Liver (tissue), 7 donors: ENCODE measurements at regions not wholly inside any gene's neighbourhood (a gene's known extent, or its start where the extent isn't known, plus 50 kb on each side); places are given as distances from the start of the nearest gene placed in this dataset.

Experiments used
- DNase-seq: peaks from one replicate; pipeline ENCODE4 v3.0.0-alpha.2; 2017; ENCODE audit warnings: low spot score
- H3K27ac ChIP-seq, 2 donors: one replicate each; pipeline ENCODE4 v1.7.0; 2013; ENCODE audit warnings: inconsistent platforms in 2 of 2, low read length in 2 of 2, control low read depth in 1 of 2, low read depth in 1 of 2, mild to moderate bottlenecking in 1 of 2
- H3K27me3 ChIP-seq, 4 donors: one replicate each; pipeline versions ENCODE4 v1.6.1 to v1.7.0; 2013; ENCODE audit warnings: low read length in 3 of 4, inconsistent platforms in 1 of 4, mild to moderate bottlenecking in 1 of 4, moderate library complexity in 1 of 4; ENCODE audit not compliant: control insufficient read depth in 4 of 4, insufficient read depth in 4 of 4
- H3K36me3 ChIP-seq, 4 donors: one replicate each; pipeline versions ENCODE4 v1.6.1 to v1.7.0; 2013; ENCODE audit warnings: low read length in 3 of 4, mild to moderate bottlenecking in 3 of 4, low read depth in 1 of 4, moderate library complexity in 1 of 4; ENCODE audit not compliant: control insufficient read depth in 4 of 4, insufficient read depth in 3 of 4
- H3K4me1 ChIP-seq, 4 donors: one replicate each; pipeline versions ENCODE4 v1.6.1 to v1.7.0; 2013; ENCODE audit warnings: low read length in 3 of 4, mild to moderate bottlenecking in 3 of 4, moderate library complexity in 1 of 4; ENCODE audit not compliant: control insufficient read depth in 4 of 4, insufficient read depth in 4 of 4
- H3K4me3 ChIP-seq, 3 donors: one replicate each; pipeline versions ENCODE4 v1.6.1 to v1.7.0; 2013; ENCODE audit warnings: low read length in 3 of 3, control low read depth in 1 of 3, low read depth in 1 of 3, mild to moderate bottlenecking in 1 of 3
- H3K9ac ChIP-seq, 2 donors: one replicate each; pipeline ENCODE4 v1.7.0; 2013; ENCODE audit warnings: low read length in 2 of 2, mild to moderate bottlenecking in 2 of 2, moderate library complexity in 2 of 2, control low read depth in 1 of 2, low read depth in 1 of 2
- H3K9me3 ChIP-seq, 4 donors: one replicate each; pipeline versions ENCODE4 v1.6.1 to v1.7.0; 2013; ENCODE audit warnings: low read length in 3 of 4; ENCODE audit not compliant: control insufficient read depth in 4 of 4
- EGR1 ChIP-seq, 2 donors: IDR thresholded peaks; 2 replicates each; pipeline ENCODE4 v1.6.1; 2016 to 2018; ENCODE audit warnings: antibody characterized with exemption in 2 of 2, low read depth in 2 of 2
- FOXA1 ChIP-seq: IDR thresholded peaks from 2 replicates; pipeline ENCODE4 v1.6.1; 2016; ENCODE audit warnings: antibody characterized with exemption
- GABPA ChIP-seq, 2 donors: IDR thresholded peaks in 1 of 2; conservative IDR thresholded peaks in 1 of 2; 2 replicates each; pipeline ENCODE4 v1.6.1; 2016; ENCODE audit warnings: antibody characterized with exemption in 2 of 2, mild to moderate bottlenecking in 1 of 2, moderate library complexity in 1 of 2
- JUND ChIP-seq, 2 donors: IDR thresholded peaks; 2 replicates each; pipeline ENCODE4 v1.6.1; 2016; ENCODE audit warnings: antibody characterized with exemption in 2 of 2
- NR2F2 ChIP-seq: IDR thresholded peaks from 2 replicates; pipeline ENCODE4 v1.6.1; 2016; ENCODE audit warnings: antibody characterized with exemption
- RAD21 ChIP-seq, 2 donors: IDR thresholded peaks; 2 replicates each; pipeline ENCODE4 v1.6.1; 2016; ENCODE audit warnings: antibody characterized with exemption in 2 of 2, mild to moderate bottlenecking in 2 of 2
- RXRA ChIP-seq, 2 donors: IDR thresholded peaks; 2 replicates each; pipeline ENCODE4 v1.6.1; 2017 to 2018; ENCODE audit warnings: antibody characterized with exemption in 2 of 2, mild to moderate bottlenecking in 1 of 2
- SP1 ChIP-seq: IDR thresholded peaks from 2 replicates; pipeline ENCODE4 v1.6.1; 2018; ENCODE audit warnings: antibody characterized with exemption, mild to moderate bottlenecking
- TAF1 ChIP-seq: conservative IDR thresholded peaks from 2 replicates; pipeline ENCODE4 v1.6.1; 2016; ENCODE audit warnings: antibody characterized with exemption, mild to moderate bottlenecking
- YY1 ChIP-seq: IDR thresholded peaks from 2 replicates; pipeline ENCODE4 v1.6.1; 2016; ENCODE audit warnings: antibody characterized with exemption, mild to moderate bottlenecking
- WGBS: extraction: QIAGEN DNeasy Blood & Tissue Kit; methylation state at CpG from one replicate; pipeline ENCODE4 v1.1.7; 2013; 5-methylcytosine and 5-hydroxymethylcytosine counted together
- TF ChIP-seq, protein P1 (sequence below): IDR thresholded peaks from 2 replicates; pipeline ENCODE4 v1.6.1; 2016; ENCODE audit warnings: antibody characterized with exemption, mild to moderate bottlenecking
- TF ChIP-seq, protein P2 (sequence below): IDR thresholded peaks from 2 replicates; pipeline ENCODE4 v1.6.1; 2016; ENCODE audit warnings: antibody characterized with exemption
- TF ChIP-seq, protein P3 (sequence below): IDR thresholded peaks from 2 replicates; pipeline ENCODE4 v1.6.1; 2016; ENCODE audit warnings: antibody characterized with exemption
- TF ChIP-seq, protein P4 (sequence below): IDR thresholded peaks from 2 replicates; pipeline ENCODE4 v1.6.1; 2016; ENCODE audit warnings: antibody characterized with exemption
- donor health status: healthy.
- donor health status: healthy.
- donor health status: healthy.
- donor health status: healthy.

DNA sequence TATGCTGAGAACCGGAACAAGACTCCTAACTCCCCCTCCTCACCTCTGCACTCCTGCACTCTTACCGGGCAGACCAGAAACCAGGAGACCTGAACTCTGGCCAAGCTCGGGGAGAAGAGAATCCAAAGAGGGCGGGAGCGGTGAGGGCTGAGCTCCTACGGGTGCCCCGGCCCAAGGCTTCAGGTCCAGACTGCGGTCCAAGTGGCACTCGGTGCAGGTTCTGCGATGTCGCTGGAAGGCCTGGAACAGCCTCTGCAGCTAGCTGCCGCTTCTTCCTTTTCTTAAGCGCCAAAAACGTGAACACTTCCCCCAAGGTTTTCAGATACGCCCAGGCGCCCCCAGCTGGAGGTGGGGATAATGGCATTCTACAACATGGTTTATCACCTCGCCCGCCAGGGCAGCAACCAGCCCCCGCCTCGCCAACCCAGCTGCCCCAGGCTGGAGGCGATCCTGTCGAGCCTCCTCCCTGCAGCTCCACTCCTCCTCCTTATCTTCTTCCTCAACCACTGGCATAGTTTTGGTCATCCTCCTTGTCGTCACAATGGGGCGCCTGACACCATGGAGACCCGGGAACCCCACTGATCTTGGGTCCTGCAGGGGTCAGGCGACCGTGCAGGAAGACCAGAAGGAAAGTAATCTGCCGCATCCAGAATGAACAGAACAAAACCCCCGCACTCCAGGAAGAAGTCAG, 1735.9 kb downstream of the TP53TG3F start (continued):
- TF ChIP-seq, protein P1, sequence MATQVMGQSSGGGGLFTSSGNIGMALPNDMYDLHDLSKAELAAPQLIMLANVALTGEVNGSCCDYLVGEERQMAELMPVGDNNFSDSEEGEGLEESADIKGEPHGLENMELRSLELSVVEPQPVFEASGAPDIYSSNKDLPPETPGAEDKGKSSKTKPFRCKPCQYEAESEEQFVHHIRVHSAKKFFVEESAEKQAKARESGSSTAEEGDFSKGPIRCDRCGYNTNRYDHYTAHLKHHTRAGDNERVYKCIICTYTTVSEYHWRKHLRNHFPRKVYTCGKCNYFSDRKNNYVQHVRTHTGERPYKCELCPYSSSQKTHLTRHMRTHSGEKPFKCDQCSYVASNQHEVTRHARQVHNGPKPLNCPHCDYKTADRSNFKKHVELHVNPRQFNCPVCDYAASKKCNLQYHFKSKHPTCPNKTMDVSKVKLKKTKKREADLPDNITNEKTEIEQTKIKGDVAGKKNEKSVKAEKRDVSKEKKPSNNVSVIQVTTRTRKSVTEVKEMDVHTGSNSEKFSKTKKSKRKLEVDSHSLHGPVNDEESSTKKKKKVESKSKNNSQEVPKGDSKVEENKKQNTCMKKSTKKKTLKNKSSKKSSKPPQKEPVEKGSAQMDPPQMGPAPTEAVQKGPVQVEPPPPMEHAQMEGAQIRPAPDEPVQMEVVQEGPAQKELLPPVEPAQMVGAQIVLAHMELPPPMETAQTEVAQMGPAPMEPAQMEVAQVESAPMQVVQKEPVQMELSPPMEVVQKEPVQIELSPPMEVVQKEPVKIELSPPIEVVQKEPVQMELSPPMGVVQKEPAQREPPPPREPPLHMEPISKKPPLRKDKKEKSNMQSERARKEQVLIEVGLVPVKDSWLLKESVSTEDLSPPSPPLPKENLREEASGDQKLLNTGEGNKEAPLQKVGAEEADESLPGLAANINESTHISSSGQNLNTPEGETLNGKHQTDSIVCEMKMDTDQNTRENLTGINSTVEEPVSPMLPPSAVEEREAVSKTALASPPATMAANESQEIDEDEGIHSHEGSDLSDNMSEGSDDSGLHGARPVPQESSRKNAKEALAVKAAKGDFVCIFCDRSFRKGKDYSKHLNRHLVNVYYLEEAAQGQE: no peak
- TF ChIP-seq FOXA1: no peak
- no peak for TF ChIP-seq JUND (IDR thresholded peaks at IDR 0.05)
- TF ChIP-seq GABPA (IDR thresholded peaks at IDR 0.05 in 1 of 2, conservative IDR thresholded peaks at IDR 0.05 in 1 of 2): no peak
- TF ChIP-seq, protein P2, sequence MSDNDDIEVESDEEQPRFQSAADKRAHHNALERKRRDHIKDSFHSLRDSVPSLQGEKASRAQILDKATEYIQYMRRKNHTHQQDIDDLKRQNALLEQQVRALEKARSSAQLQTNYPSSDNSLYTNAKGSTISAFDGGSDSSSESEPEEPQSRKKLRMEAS: no peak
- TF ChIP-seq, protein P3, sequence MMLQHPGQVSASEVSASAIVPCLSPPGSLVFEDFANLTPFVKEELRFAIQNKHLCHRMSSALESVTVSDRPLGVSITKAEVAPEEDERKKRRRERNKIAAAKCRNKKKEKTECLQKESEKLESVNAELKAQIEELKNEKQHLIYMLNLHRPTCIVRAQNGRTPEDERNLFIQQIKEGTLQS: no peak

DNA sequence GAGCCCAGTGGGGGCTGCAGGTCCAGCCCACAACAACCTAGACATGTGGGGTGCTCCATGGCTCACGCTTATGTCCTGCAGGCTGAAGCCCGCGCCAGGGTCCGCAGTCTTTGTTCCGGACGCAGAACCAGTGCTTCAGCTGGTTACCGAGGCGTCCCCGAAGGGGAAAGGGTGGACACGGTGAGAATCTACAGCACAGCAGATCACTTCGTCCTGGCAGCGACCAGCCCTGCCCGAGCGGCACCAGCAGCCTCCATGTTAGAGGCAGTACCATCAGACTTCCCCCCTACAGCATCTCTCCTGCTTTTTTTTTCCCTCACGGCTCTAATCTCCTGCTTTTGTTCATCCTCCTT, 1736.4 kb downstream of the TP53TG3F start:
- TF ChIP-seq, protein P2: no peak
- TF ChIP-seq, protein P1: no peak
- no peak for TF ChIP-seq FOXA1
- TF ChIP-seq NR2F2: no peak
- TF ChIP-seq TAF1: no peak
- TF ChIP-seq GABPA (IDR thresholded peaks at IDR 0.05 in 1 of 2, conservative IDR thresholded peaks at IDR 0.05 in 1 of 2): no peak
- no peak for TF ChIP-seq JUND (IDR thresholded peaks at IDR 0.05)
- no peak for TF ChIP-seq RXRA (IDR thresholded peaks at IDR 0.05)
- TF ChIP-seq RAD21 (IDR thresholded peaks at IDR 0.05): no peak
- TF ChIP-seq, protein P3: no peak
- no peak for TF ChIP-seq SP1
- TF ChIP-seq YY1: no peak
- TF ChIP-seq EGR1 (IDR thresholded peaks at IDR 0.05; ENCODE audit: low read depth in 2 of 2): no peak
- TF ChIP-seq, protein P4, sequence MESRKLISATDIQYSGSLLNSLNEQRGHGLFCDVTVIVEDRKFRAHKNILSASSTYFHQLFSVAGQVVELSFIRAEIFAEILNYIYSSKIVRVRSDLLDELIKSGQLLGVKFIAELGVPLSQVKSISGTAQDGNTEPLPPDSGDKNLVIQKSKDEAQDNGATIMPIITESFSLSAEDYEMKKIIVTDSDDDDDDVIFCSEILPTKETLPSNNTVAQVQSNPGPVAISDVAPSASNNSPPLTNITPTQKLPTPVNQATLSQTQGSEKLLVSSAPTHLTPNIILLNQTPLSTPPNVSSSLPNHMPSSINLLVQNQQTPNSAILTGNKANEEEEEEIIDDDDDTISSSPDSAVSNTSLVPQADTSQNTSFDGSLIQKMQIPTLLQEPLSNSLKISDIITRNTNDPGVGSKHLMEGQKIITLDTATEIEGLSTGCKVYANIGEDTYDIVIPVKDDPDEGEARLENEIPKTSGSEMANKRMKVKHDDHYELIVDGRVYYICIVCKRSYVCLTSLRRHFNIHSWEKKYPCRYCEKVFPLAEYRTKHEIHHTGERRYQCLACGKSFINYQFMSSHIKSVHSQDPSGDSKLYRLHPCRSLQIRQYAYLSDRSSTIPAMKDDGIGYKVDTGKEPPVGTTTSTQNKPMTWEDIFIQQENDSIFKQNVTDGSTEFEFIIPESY: no peak
- peaks cover 0 to 2% (median 1%) of the 10 kb centered on the region in 4 donors for H3K9me3 ChIP-seq
- 81% methylated on average over 15 of the region's 15 CpGs for WGBS

More for the DNA sequence above, 1736.4 kb downstream of the TP53TG3F start:
- Histone ChIP-seq H3K27me3 (no peaks in the 10 kb centered on the region), H3K4me3 (no peak overlapping the region), H3K4me1 (no peaks in the 10 kb centered on the region), H3K27ac (no peak overlapping the region), H3K9ac (no peak overlapping the region), H3K36me3 (no peaks in the 10 kb centered on the region)
- DNase-seq: no peak
